Hepatocyte (in vitro differentiated cells): ENCODE measurements at regions not wholly inside any gene's neighbourhood (a gene's known extent, or its start where the extent isn't known, plus 50 kb on each side); places are given as distances from the start of the nearest gene placed in this dataset.
"Not testable (repeated sequence)": the region's sequence is repeated elsewhere in the genome, so short reads cannot be mapped to it uniquely, and the experiment has no call there.

Experiments used
- DNase-seq: peaks from one replicate; pipeline ENCODE4 v3.0.0-alpha.2; 2016; ENCODE audit warnings: low spot score
- H2AFZ ChIP-seq: fragments of 200-600 bp; sonication (generic); 2 replicates; pipeline ENCODE4 v1.6.0; 2016; ENCODE audit warnings: antibody characterized with exemption, mild to moderate bottlenecking
- H3K27ac ChIP-seq: fragments of 200-600 bp; sonication (generic); 2 replicates; pipeline ENCODE4 v1.5.1; 2016; ENCODE audit warnings: mild to moderate bottlenecking
- H3K27me3 ChIP-seq: fragments of 200-600 bp; sonication (generic); 2 replicates; pipeline ENCODE4 v1.6.1; 2016
- H3K36me3 ChIP-seq: fragments of 200-600 bp; sonication (generic); replicated peaks from 2 replicates; pipeline ENCODE4 v1.5.1; 2016; ENCODE audit warnings: low read depth; ENCODE audit not compliant: insufficient read depth
- H3K4me1 ChIP-seq: fragments of 200-600 bp; sonication (generic); 2 replicates; pipeline ENCODE4 v1.5.1; 2016; ENCODE audit warnings: mild to moderate bottlenecking, moderate library complexity; ENCODE audit not compliant: insufficient read depth
- H3K4me2 ChIP-seq: fragments of 200-600 bp; sonication (generic); 2 replicates; pipeline ENCODE4 v1.6.0; 2016
- H3K4me3 ChIP-seq: fragments of 200-600 bp; sonication (generic); 2 replicates; pipeline ENCODE4 v1.5.1; 2016; ENCODE audit warnings: mild to moderate bottlenecking
- H3K79me2 ChIP-seq: fragments of 200-600 bp; sonication (generic); 2 replicates; pipeline ENCODE4 v1.6.0; 2017; ENCODE audit warnings: mild to moderate bottlenecking
- H3K9me2 ChIP-seq: fragments of 200-600 bp; sonication (generic); replicated peaks from 2 replicates; pipeline ENCODE4 v1.6.0; 2017; ENCODE audit warnings: mild to moderate bottlenecking; ENCODE audit not compliant: insufficient read depth
- H3K9me3 ChIP-seq: fragments of 200-600 bp; sonication (generic); 2 replicates; pipeline ENCODE4 v1.5.1; 2016; ENCODE audit warnings: low read depth, mild to moderate bottlenecking
- H4K20me1 ChIP-seq: fragments of 200-600 bp; sonication (generic); 2 replicates; pipeline ENCODE4 v1.6.0; 2016; ENCODE audit warnings: mild to moderate bottlenecking; ENCODE audit not compliant: insufficient read depth, poor library complexity, severe bottlenecking
- CTCF ChIP-seq: fragments of 200-600 bp; sonication (generic); IDR thresholded peaks from 2 replicates; pipeline ENCODE4 v1.5.1; 2016; ENCODE audit warnings: antibody characterized with exemption, mild to moderate bottlenecking; ENCODE audit not compliant: poor library complexity
- EZH2 ChIP-seq: fragments of 200-600 bp; sonication (generic); IDR thresholded peaks from 2 replicates; pipeline ENCODE4 v1.6.1; 2016; ENCODE audit warnings: antibody characterized with exemption, mild to moderate bottlenecking, borderline replicate concordance
- EZH2phosphoT487 ChIP-seq: fragments of 200-600 bp; sonication (generic); IDR thresholded peaks from one replicate; pipeline ENCODE4 v1.6.1; 2018; ENCODE audit warnings: antibody characterized with exemption, mild to moderate bottlenecking, low read depth, moderate library complexity; ENCODE audit not compliant: unreplicated experiment, severe bottlenecking
- WGBS: methylation state at CpG from one replicate; pipeline ENCODE4 v1.1.6; 2016; ENCODE audit warnings: low lambda C conversion rate; ENCODE audit errors: missing lambda C conversion rate; 5-methylcytosine and 5-hydroxymethylcytosine counted together

DNA sequence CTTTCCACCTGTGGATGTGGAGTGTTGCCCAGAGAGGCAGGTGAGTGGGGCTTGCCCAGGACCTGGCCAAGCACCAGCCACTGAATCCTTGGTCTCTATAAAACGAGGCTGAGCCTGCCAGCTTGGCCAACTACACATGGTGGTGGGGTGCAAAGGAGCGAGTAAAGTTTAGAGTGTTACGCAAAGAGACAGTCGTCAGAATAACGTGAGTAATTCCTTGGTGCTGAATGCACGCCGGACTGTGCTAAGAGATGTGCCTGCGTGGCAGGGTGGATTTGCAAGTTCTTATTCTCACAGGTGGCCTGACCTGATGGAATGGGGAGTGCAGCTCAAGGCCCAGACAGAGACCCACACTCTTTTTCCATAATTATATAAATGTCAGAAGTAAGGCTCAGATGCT lies 88.6 kb upstream of the B3GAT1 start:
- no peak for TF ChIP-seq CTCF
- no peak for TF ChIP-seq EZH2
- no peak for TF ChIP-seq EZH2phosphoT487
- no peaks in the 10 kb centered on the region for H3K9me3 ChIP-seq
- H3K36me3 ChIP-seq: no peaks in the 10 kb centered on the region
- 92% methylated on average over 8 of the region's 8 CpGs for WGBS
- no peak overlapping the region for H2AFZ ChIP-seq
- DNase-seq: no peak
- no peaks in the 10 kb centered on the region for H3K27me3 ChIP-seq
- H3K9me2 ChIP-seq: no peaks in the 10 kb centered on the region
- H3K4me2 ChIP-seq: no peak overlapping the region
- no peaks in the 10 kb centered on the region for H3K4me1 ChIP-seq
- no peaks in the 10 kb centered on the region for H4K20me1 ChIP-seq
- no peak overlapping the region for H3K4me3 ChIP-seq
- H3K27ac ChIP-seq: no peak overlapping the region
- H3K79me2 ChIP-seq: no peaks in the 10 kb centered on the region

DNA sequence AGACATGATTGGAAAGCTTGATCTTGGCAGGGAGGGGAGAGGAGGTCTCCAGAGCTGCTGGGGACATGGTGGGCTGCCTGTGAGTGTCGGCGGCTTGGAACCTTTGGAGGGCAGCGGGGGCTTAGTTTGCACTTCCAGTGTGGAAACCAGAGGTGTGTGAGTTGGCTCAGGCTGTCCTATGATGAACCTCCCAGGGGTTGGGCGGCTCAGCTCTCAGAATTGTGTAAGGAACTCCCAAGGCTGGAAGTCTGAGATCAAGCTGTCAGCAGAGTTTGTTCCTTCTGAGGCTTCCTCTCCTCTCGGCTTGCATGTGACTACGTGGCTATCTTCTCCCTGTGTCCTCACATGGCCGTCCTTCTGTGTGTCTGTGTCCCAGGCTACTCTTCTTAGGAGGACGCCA lies 87.9 kb upstream of the B3GAT1 start:
- Histone ChIP-seq H3K9me3 (no peaks in the 10 kb centered on the region), H3K4me1 (no peaks in the 10 kb centered on the region), H3K4me3 (no peak overlapping the region), H2AFZ (no peak overlapping the region), H3K27me3 (no peaks in the 10 kb centered on the region), H3K4me2 (no peak overlapping the region), H3K27ac (no peak overlapping the region), H3K79me2 (no peaks in the 10 kb centered on the region), H3K9me2 (no peaks in the 10 kb centered on the region), H3K36me3 (no peaks in the 10 kb centered on the region), H4K20me1 (no peaks in the 10 kb centered on the region)
- no peak for TF ChIP-seq EZH2phosphoT487
- 90% methylated on average over 8 of the region's 8 CpGs for WGBS
- no peak for DNase-seq

DNA sequence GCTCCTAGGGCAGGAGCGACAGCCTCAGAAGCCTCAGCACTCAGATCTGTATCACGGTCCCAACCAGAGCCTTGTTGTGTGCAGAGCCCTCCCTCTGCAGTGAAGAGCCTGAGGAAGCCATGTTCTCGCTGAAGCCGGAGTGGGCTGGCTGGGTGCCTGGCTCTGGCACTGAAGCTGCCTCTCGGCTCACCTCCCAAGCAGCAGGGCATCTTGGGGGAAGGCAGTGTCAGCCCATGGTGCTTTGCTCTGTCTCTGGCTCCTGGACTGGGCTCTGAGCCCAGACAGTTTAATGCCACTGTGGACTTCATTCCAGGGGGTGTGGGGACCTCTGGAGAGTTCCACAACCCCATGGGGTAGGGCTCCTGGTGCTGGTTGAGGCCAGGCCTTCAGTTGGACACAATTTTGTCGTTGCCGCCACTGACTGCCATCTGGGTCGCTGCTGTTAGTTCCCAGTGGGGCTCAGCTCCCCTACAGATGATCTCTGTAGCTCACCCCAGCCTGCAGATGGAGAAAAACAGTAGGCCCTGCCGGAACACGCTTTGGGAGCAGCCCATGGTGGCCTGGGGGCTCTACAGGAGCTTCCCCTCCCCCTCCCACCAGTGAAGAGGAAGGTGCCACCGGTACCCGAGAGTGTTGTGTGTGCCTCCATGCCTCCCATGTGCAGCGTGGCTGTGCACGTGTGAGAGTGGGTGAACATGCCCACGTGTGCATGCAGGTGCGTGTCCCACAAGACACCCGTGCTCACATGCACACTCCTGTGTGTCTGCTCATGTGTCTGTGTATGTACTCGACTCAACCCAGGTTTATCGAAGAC lies 86.5 kb upstream of the B3GAT1 start:
- no peak overlapping the region for H3K27ac ChIP-seq
- TF ChIP-seq EZH2 (no peak), EZH2phosphoT487 (no peak), CTCF (no peak)
- H3K9me2 ChIP-seq: no peaks in the 10 kb centered on the region
- no peaks in the 10 kb centered on the region for H3K27me3 ChIP-seq
- H3K9me3 ChIP-seq: no peaks in the 10 kb centered on the region
- H3K4me3 ChIP-seq: no peak overlapping the region
- H3K4me2 ChIP-seq: no peak overlapping the region
- H4K20me1 ChIP-seq: no peaks in the 10 kb centered on the region
- H3K4me1 ChIP-seq: no peaks in the 10 kb centered on the region
- no peak overlapping the region for H2AFZ ChIP-seq
- 95% methylated on average over 19 of the region's 19 CpGs for WGBS
- H3K36me3 ChIP-seq: no peaks in the 10 kb centered on the region
- no peaks in the 10 kb centered on the region for H3K79me2 ChIP-seq
- no peak for DNase-seq

GRCh38 chr11:134497586-134497985 lies 85.5 kb upstream of the B3GAT1 start:
- H2AFZ ChIP-seq: no peak overlapping the region
- no peaks in the 10 kb centered on the region for H3K36me3 ChIP-seq
- H4K20me1 ChIP-seq: no peaks in the 10 kb centered on the region
- H3K27ac ChIP-seq: no peak overlapping the region
- H3K79me2 ChIP-seq: no peaks in the 10 kb centered on the region
- no peaks in the 10 kb centered on the region for H3K9me3 ChIP-seq
- no peak for DNase-seq
- no peaks in the 10 kb centered on the region for H3K9me2 ChIP-seq
- no peaks in the 10 kb centered on the region for H3K27me3 ChIP-seq
- H3K4me1 ChIP-seq: no peaks in the 10 kb centered on the region
- no peak overlapping the region for H3K4me2 ChIP-seq
- no peak for TF ChIP-seq CTCF
- TF ChIP-seq EZH2phosphoT487: no peak
- TF ChIP-seq EZH2: no peak
- H3K4me3 ChIP-seq: no peak overlapping the region
- 39% methylated on average over 5 of the region's 5 CpGs for WGBS

GRCh38 chr11:134496058-134496457 lies 84.0 kb upstream of the B3GAT1 start:
- not testable (repeated sequence) for H4K20me1 ChIP-seq, DNase-seq, H2AFZ ChIP-seq, H3K27me3 ChIP-seq, H3K79me2 ChIP-seq, H3K27ac ChIP-seq, H3K4me3 ChIP-seq, H3K9me3 ChIP-seq, H3K4me2 ChIP-seq, H3K36me3 ChIP-seq, H3K4me1 ChIP-seq, H3K9me2 ChIP-seq
- 83% methylated on average over 2 of the region's 2 CpGs for WGBS

DNA sequence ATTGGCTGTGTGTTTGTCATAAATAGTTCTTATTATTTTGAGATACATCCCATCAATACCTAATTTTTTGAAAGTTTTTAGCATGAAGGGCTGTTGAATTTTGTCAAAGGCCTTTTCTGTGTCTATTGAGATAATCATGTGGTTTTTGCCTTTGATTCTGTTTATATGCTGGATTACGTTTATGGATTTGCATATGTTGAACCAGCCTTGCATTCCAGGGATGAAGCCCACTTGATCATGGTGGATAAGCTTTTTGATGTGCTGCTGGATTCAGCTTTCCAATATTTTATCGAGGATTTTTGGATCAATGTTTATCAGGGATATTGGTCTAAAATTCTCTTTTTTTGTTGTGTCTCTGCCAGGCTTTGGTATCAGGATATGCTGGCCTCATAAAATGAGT lies 82.4 kb upstream of the B3GAT1 start:
- not testable (repeated sequence) for H3K9me2 ChIP-seq, H4K20me1 ChIP-seq, H3K4me2 ChIP-seq, H3K4me1 ChIP-seq, H3K9me3 ChIP-seq, H2AFZ ChIP-seq, H3K27me3 ChIP-seq, H3K79me2 ChIP-seq, H3K36me3 ChIP-seq, DNase-seq, H3K27ac ChIP-seq, H3K4me3 ChIP-seq
- WGBS: 77% methylated on average over 2 of the region's 2 CpGs
